Rectal smooth muscle tissue (tissue), 1 donor: ENCODE measurements at regions not wholly inside any gene's neighbourhood (a gene's known extent, or its start where the extent isn't known, plus 50 kb on each side); places are given as distances from the start of the nearest gene placed in this dataset.

Experiments
- H3K27ac ChIP-seq: one replicate; pipeline ENCODE4 v1.7.0; 2013; ENCODE audit warnings: low read depth, low read length, inconsistent platforms
- H3K27me3 ChIP-seq: one replicate; pipeline ENCODE4 v1.7.0; 2013; ENCODE audit warnings: low read length; ENCODE audit not compliant: control insufficient read depth, insufficient read depth
- H3K36me3 ChIP-seq: one replicate; pipeline ENCODE4 v1.7.0; 2013; ENCODE audit warnings: low read length; ENCODE audit not compliant: control insufficient read depth, insufficient read depth
- H3K4me1 ChIP-seq: one replicate; pipeline ENCODE4 v1.7.0; 2013; ENCODE audit warnings: low read length; ENCODE audit not compliant: control insufficient read depth, insufficient read depth
- H3K4me3 ChIP-seq: one replicate; pipeline ENCODE4 v1.7.0; 2013; ENCODE audit warnings: low read length
- H3K9ac ChIP-seq: one replicate; pipeline ENCODE4 v1.7.0; 2013; ENCODE audit warnings: low read length

GRCh38 chr11:131064373-131064991, 148.2 kb upstream of the SNX19 start:
- no peaks in the 10 kb centered on the region for H3K36me3 ChIP-seq
- no peak overlapping the region for H3K27ac ChIP-seq
- no peak overlapping the region for H3K9ac ChIP-seq
- H3K4me3 ChIP-seq, result no peak overlapping the region
- H3K27me3 ChIP-seq, result no peaks in the 10 kb centered on the region
- H3K4me1 ChIP-seq, result no peaks in the 10 kb centered on the region

DNA sequence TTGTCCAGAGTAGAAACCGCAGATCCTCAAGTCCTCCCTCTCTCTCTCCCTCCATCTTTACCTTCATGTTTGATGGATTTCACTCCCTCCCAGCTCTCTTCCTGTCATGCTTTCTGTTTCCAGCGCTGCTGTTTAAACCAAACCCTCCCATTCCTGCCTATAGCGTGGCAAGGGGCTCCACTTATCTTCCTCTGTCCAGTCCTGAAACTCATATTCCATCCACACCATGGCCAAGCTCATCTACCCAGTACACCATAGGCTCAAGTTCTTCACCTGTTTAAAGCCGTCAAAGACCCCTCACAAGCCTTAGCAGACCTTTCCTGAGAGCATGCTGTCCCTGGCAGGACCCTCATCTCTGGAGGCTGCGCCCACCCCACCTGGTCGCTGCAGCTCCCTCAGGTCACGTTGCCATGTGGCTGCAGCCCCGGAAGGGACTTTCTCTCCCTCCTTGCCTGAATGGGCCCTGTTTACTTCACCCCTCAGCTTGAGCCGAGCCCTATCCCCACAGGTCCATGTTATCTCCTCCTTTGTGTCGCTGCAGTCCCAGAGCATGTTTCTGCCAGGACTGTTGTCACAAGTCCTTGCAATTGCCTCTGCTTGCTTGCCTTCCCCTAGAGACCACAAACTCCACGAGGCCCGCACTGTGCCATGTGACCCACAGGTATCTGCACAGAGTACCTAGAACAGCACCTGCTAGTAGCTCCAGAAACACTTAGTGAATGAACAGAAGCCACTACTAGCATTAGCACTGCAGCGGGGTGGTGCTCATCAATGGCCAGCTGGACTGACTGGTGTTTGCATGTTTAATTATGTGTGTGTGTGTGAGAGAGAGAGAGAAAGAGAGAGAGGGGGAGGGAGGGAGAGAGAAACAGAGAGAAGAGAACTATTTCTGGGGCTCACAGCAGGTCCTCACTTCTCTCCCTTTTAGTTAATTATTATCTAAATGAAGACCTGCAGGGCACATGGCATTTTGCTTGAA, 149.4 kb upstream of the SNX19 start:
- H3K27me3 ChIP-seq, result no peaks in the 10 kb centered on the region
- no peak overlapping the region for H3K9ac ChIP-seq
- H3K27ac ChIP-seq, result no peak overlapping the region
- no peaks in the 10 kb centered on the region for H3K36me3 ChIP-seq
- no peaks in the 10 kb centered on the region for H3K4me1 ChIP-seq
- no peak overlapping the region for H3K4me3 ChIP-seq

DNA sequence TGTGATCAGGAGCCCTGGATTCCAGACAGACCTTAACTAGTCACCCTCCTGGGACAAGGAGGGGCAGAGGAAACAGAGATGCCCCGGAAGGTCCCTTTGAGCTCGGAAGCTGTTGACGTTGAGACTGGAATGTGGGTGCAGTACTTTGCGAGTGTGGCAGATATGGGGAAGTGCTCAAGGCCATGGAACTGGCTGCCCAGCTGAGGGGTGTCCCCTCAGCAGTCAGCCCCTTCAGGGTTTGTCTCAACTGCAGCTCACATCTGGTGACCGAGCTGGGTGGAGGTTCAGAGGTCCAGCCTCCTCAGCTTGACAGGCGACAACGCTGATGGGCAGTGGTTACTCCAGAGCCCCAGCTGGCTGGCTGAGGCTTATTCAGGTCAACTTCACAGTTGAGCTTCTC, 150.3 kb upstream of the SNX19 start:
- H3K27me3 ChIP-seq, result no peaks in the 10 kb centered on the region
- H3K4me1 ChIP-seq, result no peaks in the 10 kb centered on the region
- H3K9ac ChIP-seq, result no peak overlapping the region
- H3K36me3 ChIP-seq, result no peaks in the 10 kb centered on the region
- H3K27ac ChIP-seq, result no peak overlapping the region
- no peak overlapping the region for H3K4me3 ChIP-seq

- H3K27ac ChIP-seq, result no peak overlapping the region
- no peak overlapping the region for H3K9ac ChIP-seq
- no peaks in the 10 kb centered on the region for H3K36me3 ChIP-seq
- no peaks in the 10 kb centered on the region for H3K27me3 ChIP-seq
- H3K4me1 ChIP-seq, result no peaks in the 10 kb centered on the region
- no peak overlapping the region for H3K4me3 ChIP-seq
These were observed 154.1 kb upstream of the SNX19 start for GRCh38 chr11:131070365-131070764.

DNA sequence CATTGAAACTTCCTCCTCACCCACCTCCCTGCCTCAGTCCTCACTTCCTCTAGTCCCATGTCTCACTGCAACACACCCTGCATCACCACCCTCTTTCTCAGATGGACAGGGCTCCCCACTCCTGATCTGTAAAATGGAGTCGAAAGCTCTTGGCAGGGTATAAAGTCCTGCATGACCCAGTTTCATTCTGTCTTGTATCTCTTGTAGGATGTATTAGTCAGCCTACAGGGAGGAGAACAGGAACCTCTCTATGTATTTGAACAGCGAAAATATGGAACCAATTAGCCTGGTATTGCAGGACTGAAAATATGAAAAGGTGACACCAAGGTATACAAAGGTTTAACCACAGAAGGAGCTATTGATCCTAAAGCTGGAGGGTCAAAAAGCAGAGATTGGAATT, 156.9 kb upstream of the SNX19 start:
- no peak overlapping the region for H3K27ac ChIP-seq
- no peaks in the 10 kb centered on the region for H3K27me3 ChIP-seq
- H3K9ac ChIP-seq, result no peak overlapping the region
- no peak overlapping the region for H3K4me3 ChIP-seq
- no peaks in the 10 kb centered on the region for H3K4me1 ChIP-seq
- no peaks in the 10 kb centered on the region for H3K36me3 ChIP-seq

GRCh38 chr11:131074573-131074972, 158.3 kb upstream of the SNX19 start:
- no peaks in the 10 kb centered on the region for H3K36me3 ChIP-seq

GRCh38 chr11:131077340-131077739, 161.1 kb upstream of the SNX19 start:
- Histone ChIP-seq H3K27ac (no peak overlapping the region), H3K4me3 (no peak overlapping the region), H3K27me3 (no peaks in the 10 kb centered on the region), H3K4me1 (no peaks in the 10 kb centered on the region), H3K9ac (no peak overlapping the region), H3K36me3 (no peaks in the 10 kb centered on the region)

More at GRCh38 chr11:131074573-131074972, 158.3 kb upstream of the SNX19 start:
- Histone ChIP-seq H3K9ac (no peak overlapping the region), H3K27ac (no peak overlapping the region), H3K4me1 (no peaks in the 10 kb centered on the region), H3K4me3 (no peak overlapping the region), H3K27me3 (no peaks in the 10 kb centered on the region)

GRCh38 chr11:131079036-131079435, 162.8 kb upstream of the SNX19 start:
- H3K36me3 ChIP-seq, result no peaks in the 10 kb centered on the region
- no peak overlapping the region for H3K27ac ChIP-seq
- H3K4me1 ChIP-seq, result no peaks in the 10 kb centered on the region
- no peaks in the 10 kb centered on the region for H3K27me3 ChIP-seq
- no peak overlapping the region for H3K4me3 ChIP-seq
- H3K9ac ChIP-seq, result no peak overlapping the region

DNA sequence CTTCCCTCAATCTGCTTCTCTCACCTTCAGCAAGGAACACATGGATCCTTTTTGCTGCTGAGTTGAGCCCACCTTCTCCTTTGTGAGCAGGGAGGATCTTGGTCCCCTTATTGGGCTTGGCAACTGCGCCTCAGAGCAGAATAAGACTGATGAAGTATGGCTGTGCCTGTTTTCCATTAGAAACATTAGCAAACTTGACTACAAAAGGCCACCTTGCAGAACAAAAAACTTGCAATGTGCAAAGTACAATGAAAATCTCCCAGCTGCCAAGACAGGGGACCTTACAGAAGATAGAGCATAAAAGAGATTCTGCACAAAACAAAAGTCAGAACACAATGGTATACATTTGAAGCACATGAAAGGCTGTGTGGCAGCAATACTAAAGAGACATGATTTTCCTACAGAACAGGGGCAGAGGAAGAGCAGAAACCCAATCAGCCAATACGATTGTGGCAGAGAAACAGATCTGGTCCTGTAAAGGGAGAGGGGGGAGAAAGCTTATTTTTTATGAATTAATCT, 173.5 kb upstream of the SNX19 start:
- H3K9ac ChIP-seq, result no peak overlapping the region
- no peak overlapping the region for H3K27ac ChIP-seq
- no peaks in the 10 kb centered on the region for H3K36me3 ChIP-seq
- no peaks in the 10 kb centered on the region for H3K27me3 ChIP-seq
- H3K4me3 ChIP-seq, result no peak overlapping the region
- H3K4me1 ChIP-seq, result no peaks in the 10 kb centered on the region

DNA sequence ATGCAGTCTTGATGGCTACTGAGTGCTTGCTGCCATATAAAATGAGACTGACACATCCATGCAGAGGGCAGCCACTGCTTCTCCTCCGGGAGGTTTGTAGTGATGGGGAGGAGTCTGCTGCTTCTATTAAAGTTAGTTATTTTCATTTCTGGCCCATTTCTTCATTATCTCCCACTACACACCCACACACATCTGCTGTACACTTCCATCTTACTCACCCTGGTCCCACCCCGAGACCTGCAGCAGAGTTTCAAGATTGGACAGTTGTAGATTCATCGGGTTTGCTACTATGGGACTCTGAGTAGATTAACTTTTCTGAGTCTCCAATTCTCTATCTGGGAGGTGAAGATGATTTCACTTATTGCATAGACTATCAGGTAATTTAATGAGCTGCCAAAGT, 176.2 kb upstream of the SNX19 start:
- H3K27me3 ChIP-seq, result no peaks in the 10 kb centered on the region
- H3K27ac ChIP-seq, result no peak overlapping the region
- H3K4me3 ChIP-seq, result no peak overlapping the region
- no peaks in the 10 kb centered on the region for H3K4me1 ChIP-seq
- no peak overlapping the region for H3K9ac ChIP-seq
- no peaks in the 10 kb centered on the region for H3K36me3 ChIP-seq

- Histone ChIP-seq H3K36me3 (no peaks in the 10 kb centered on the region), H3K4me3 (no peak overlapping the region), H3K27me3 (no peaks in the 10 kb centered on the region), H3K9ac (no peak overlapping the region), H3K4me1 (no peaks in the 10 kb centered on the region), H3K27ac (no peak overlapping the region)
These were observed 178.5 kb upstream of the SNX19 start for GRCh38 chr11:131094827-131095226.

DNA sequence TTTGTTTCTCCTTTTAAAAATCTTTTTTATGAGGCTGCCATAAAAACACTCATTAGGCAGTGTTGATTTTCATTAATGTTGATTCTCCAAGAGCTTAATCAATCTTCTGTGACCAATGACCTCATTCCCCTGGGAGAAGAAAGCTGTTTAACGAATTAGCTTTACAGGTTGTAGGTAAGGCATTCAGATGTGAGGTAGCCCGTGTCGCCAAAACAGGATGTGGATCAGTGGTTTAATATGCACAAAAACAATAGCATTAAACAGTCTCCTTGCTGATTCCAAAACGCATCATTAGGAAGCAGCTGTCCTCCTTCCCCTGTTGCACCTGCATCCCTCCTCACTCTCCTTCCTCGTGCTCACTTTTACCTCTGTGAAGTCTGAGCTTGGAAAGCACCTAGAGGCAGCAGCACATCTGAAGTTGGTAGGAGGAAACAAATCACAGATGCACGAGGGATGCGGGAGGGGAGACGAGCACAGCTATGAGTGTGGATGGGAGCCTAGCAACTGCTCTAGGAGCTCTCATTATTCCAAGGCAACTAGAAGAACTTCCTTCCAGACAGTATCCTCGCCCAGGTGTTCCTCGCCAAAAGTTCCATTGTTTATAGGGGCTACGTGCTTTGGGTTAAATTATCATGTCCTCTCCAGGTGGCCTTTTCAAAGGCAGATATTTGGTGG, 179.4 kb upstream of the SNX19 start:
- no peaks in the 10 kb centered on the region for H3K4me1 ChIP-seq

More for the DNA sequence above, 179.4 kb upstream of the SNX19 start:
- Histone ChIP-seq H3K9ac (no peak overlapping the region), H3K4me3 (no peak overlapping the region), H3K36me3 (no peaks in the 10 kb centered on the region), H3K27ac (no peak overlapping the region), H3K27me3 (no peaks in the 10 kb centered on the region)
